ENCODE measurements at regions not wholly inside any gene's neighbourhood (a gene's known extent, or its start where the extent isn't known, plus 50 kb on each side); places are given as distances from the start of the nearest gene placed in this dataset.

DNA sequence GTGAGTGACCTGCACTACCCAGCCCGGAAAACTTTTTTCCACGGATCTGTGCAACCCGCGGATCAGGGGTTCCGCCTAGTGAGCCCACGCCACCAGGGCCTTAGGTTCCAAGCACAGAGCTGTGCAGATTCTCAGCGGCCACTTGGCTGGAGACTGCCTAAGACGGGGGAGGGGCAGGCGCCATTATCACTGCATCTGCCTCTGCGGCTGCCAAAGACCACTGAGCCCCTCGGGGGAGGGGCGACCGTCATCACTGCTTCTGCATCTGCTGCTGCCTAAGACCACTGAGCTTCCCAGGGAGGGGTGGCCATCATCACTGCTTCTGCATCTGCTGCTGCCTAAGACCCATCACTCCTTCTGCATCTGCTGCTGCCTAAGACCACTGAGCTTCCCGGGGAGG, 460.2 kb downstream of the OCA2 start:
- no peak for TF ChIP-seq CTCF (IDR thresholded peaks at IDR 0.05)
- TF ChIP-seq POLR2A (IDR thresholded peaks at IDR 0.05), result no peak

Data from thyroid gland (tissue), 4 donors.